H1 (cell line): ENCODE measurements at regions not wholly inside any gene's neighbourhood (a gene's known extent, or its start where the extent isn't known, plus 50 kb on each side); places are given as distances from the start of the nearest gene placed in this dataset.

Source experiments
- CTCF ChIA-PET: fragments of 300-600 bp; sonication (Branson Sonifier 250); formaldehyde crosslinking; loops from one replicate; lab custom pipeline; 2021; ENCODE audit not compliant: partially characterized antibody; lab: Charles Lee
- POLR2A ChIA-PET: fragments of 300-600 bp; sonication (Branson Sonifier 250); formaldehyde crosslinking; loops from one replicate; lab custom pipeline; 2021; ENCODE audit warnings: inconsistent platforms; ENCODE audit not compliant: partially characterized antibody; lab: Charles Lee
- DNase-seq, 2 experiments: peaks; one replicate each; pipeline versions ENCODE4 v3.0.0 to v3.0.0-alpha.2; 2010 to 2022; ENCODE audit warnings: low spot score in 2 of 2, low read depth in 1 of 2, mixed read lengths in 1 of 2
- FAIRE-seq: peaks from 2 replicates; lab custom pipeline; 2011; peaks lifted over from hg19 to GRCh38; lab: Jason Lieb, UNC
- H2AFZ ChIP-seq: 2 replicates; pipeline ENCODE4 v1.8.1; 2012; ENCODE audit warnings: low read length, inconsistent platforms
- H2AK5ac ChIP-seq: 2 replicates; pipeline ENCODE4 v1.6.1; 2013; ENCODE audit warnings: low read depth, low read length
- H2BK120ac ChIP-seq: replicated peaks from 2 replicates; pipeline ENCODE3; 2013; ENCODE audit warnings: low read depth, low read length, inconsistent platforms
- H2BK12ac ChIP-seq: 2 replicates; pipeline ENCODE4 v1.6.1; 2013; ENCODE audit warnings: low read depth, low read length
- H2BK15ac ChIP-seq: 2 replicates; pipeline ENCODE4 v1.6.1; 2013; ENCODE audit warnings: low read length
- H2BK20ac ChIP-seq: 2 replicates; pipeline ENCODE4 v1.6.1; 2013; ENCODE audit warnings: low read length
- H2BK5ac ChIP-seq: 2 replicates; pipeline ENCODE4 v1.6.1; 2013; ENCODE audit warnings: low read depth, low read length
- H3K14ac ChIP-seq: 2 replicates; pipeline ENCODE4 v1.6.1; 2013; ENCODE audit warnings: inconsistent platforms; ENCODE audit not compliant: insufficient read length
- H3K18ac ChIP-seq: 2 replicates; pipeline ENCODE4 v1.6.1; 2013; ENCODE audit warnings: low read length; ENCODE audit errors: extremely low read depth
- H3K23ac ChIP-seq: 2 replicates; pipeline ENCODE4 v1.6.1; 2013; ENCODE audit warnings: inconsistent platforms; ENCODE audit not compliant: insufficient read length
- H3K23me2 ChIP-seq: 2 replicates; pipeline ENCODE4 v1.6.1; 2013; ENCODE audit warnings: low read depth, low read length
- H3K27ac ChIP-seq: 2 replicates; pipeline ENCODE4 v1.6.1; 2011; ENCODE audit warnings: low read depth, low read length, inconsistent platforms
- H3K27me3 ChIP-seq, 4 experiments: replicated peaks in 1 of 4; 1 replicate in 1 of 4; 2 replicates in 3 of 4; pipeline versions ENCODE4 v1.6.1 to v1.8.1; 2011 to 2013; ENCODE audit warnings: low read length in 3 of 4, mild to moderate bottlenecking in 3 of 4, inconsistent platforms in 2 of 4, mixed read lengths in 2 of 4, moderate library complexity in 1 of 4; ENCODE audit not compliant: control insufficient read depth in 3 of 4, insufficient read depth in 3 of 4; ENCODE audit errors: extremely low read depth in 1 of 4
- H3K36me3 ChIP-seq, 4 experiments: 2 replicates each; pipeline versions ENCODE4 v1.6.1 to v1.8.1; 2011 to 2013; ENCODE audit warnings: mild to moderate bottlenecking in 4 of 4, low read length in 3 of 4, moderate library complexity in 2 of 4, control low read depth in 1 of 4, inconsistent platforms in 1 of 4; ENCODE audit not compliant: insufficient read depth in 4 of 4, control insufficient read depth in 2 of 4
- H3K4ac ChIP-seq: replicated peaks from 2 replicates; pipeline ENCODE3; 2013; ENCODE audit warnings: low read length, low read depth, mixed read lengths, inconsistent platforms; ENCODE audit not compliant: insufficient read length
- H3K4me1 ChIP-seq, 4 experiments: replicated peaks in 1 of 4; 1 replicate in 1 of 4; 2 replicates in 3 of 4; pipeline versions ENCODE4 v1.6.1 to v1.8.1; 2011 to 2013; ENCODE audit warnings: low read length in 3 of 4, inconsistent platforms in 2 of 4, mixed read lengths in 1 of 4; ENCODE audit not compliant: insufficient read depth in 4 of 4, control insufficient read depth in 3 of 4
- H3K4me2 ChIP-seq, 2 experiments: 2 replicates each; pipeline versions ENCODE4 v1.6.1 to v1.8.1; 2011 to 2013; ENCODE audit warnings: low read depth in 2 of 2, low read length in 2 of 2, control low read depth in 1 of 2, inconsistent platforms in 1 of 2, mild to moderate bottlenecking in 1 of 2; ENCODE audit not compliant: insufficient read depth in 1 of 2
- H3K4me3 ChIP-seq, 4 experiments: fragments of 200-600, 300-600 bp in 1 of 4; sonication (generic), shearing (Covaris generic), sonication (Bioruptor Twin) in 1 of 4; 2 replicates each; pipeline versions ENCODE4 v1.5.1 to v1.8.1; 2011 to 2016; ENCODE audit warnings: low read length in 4 of 4, low read depth in 3 of 4, control low read depth in 2 of 4, inconsistent platforms in 2 of 4, mild to moderate bottlenecking in 2 of 4, mixed read lengths in 1 of 4, moderate library complexity in 1 of 4; ENCODE audit not compliant: insufficient read depth in 2 of 4; ENCODE audit errors: extremely low read depth in 1 of 4
- H3K56ac ChIP-seq: replicated peaks from 2 replicates; pipeline ENCODE3; 2013; ENCODE audit warnings: low read depth, mild to moderate bottlenecking, mixed read lengths, low read length, inconsistent platforms; ENCODE audit not compliant: insufficient read length
- H3K79me1 ChIP-seq: 2 replicates; pipeline ENCODE4 v1.6.1; 2013; ENCODE audit warnings: low read depth, low read length, control low read depth
- H3K79me2 ChIP-seq, 2 experiments: 2 replicates each; pipeline versions ENCODE4 v1.6.1 to v1.8.1; 2012 to 2013; ENCODE audit warnings: low read length in 2 of 2, mild to moderate bottlenecking in 2 of 2, inconsistent platforms in 1 of 2; ENCODE audit not compliant: insufficient read depth in 2 of 2, control insufficient read depth in 1 of 2
- H3K9ac ChIP-seq, 4 experiments: replicated peaks in 1 of 4; 1 replicate in 1 of 4; 2 replicates in 3 of 4; pipeline versions ENCODE4 v1.6.1 to v1.8.1; 2011 to 2013; ENCODE audit warnings: low read depth in 3 of 4, low read length in 3 of 4, control low read depth in 2 of 4, mild to moderate bottlenecking in 2 of 4, moderate library complexity in 2 of 4, inconsistent platforms in 1 of 4; ENCODE audit errors: extremely low read depth in 1 of 4
- H3K9me3 ChIP-seq, 2 experiments: 2 replicates each; pipeline versions ENCODE4 v1.6.1 to v1.8.1; 2012 to 2013; ENCODE audit warnings: mild to moderate bottlenecking in 2 of 2, moderate library complexity in 2 of 2, control low read depth in 1 of 2, inconsistent platforms in 1 of 2, low read depth in 1 of 2, low read length in 1 of 2, mixed read lengths in 1 of 2; ENCODE audit not compliant: insufficient read depth in 2 of 2
- H4K20me1 ChIP-seq, 2 experiments: replicated peaks in 1 of 2; 2 replicates each; pipeline versions ENCODE3 to v1.8.1; 2011 to 2013; ENCODE audit warnings: inconsistent platforms in 2 of 2, low read length in 2 of 2, mild to moderate bottlenecking in 1 of 2; ENCODE audit not compliant: insufficient read depth in 2 of 2, control insufficient read depth in 1 of 2
- H4K5ac ChIP-seq: 2 replicates; pipeline ENCODE4 v1.6.1; 2013; ENCODE audit warnings: low read length, low read depth, mixed read lengths, inconsistent platforms; ENCODE audit not compliant: insufficient read length
- H4K8ac ChIP-seq: 2 replicates; pipeline ENCODE4 v1.8.0; 2013; ENCODE audit warnings: mild to moderate bottlenecking, moderate library complexity, low read length, inconsistent platforms; ENCODE audit not compliant: insufficient read depth; ENCODE audit errors: extremely low read depth
- H4K91ac ChIP-seq: replicated peaks from 2 replicates; pipeline ENCODE3; 2013; ENCODE audit warnings: low read length, mixed read lengths, inconsistent platforms; ENCODE audit not compliant: insufficient read length
- POLR2AphosphoS5 ChIP-seq: IDR thresholded peaks from 2 replicates; pipeline ENCODE4 v1.6.1; 2011; ENCODE audit warnings: low read depth, low read length
- YY1 ChIP-seq: IDR thresholded peaks from 2 replicates; pipeline ENCODE4 v1.6.1; 2011; ENCODE audit warnings: low read depth, mild to moderate bottlenecking, low read length
- WGBS, 2 experiments: shearing (Covaris generic) in 1 of 2; methylation state at CpG; one replicate each; pipeline versions ENCODE4 v1.1.6 to v1.1.7; 2013 to 2015; ENCODE audit warnings: low lambda C conversion rate in 2 of 2, mixed read lengths in 2 of 2, inconsistent platforms in 1 of 2, low coverage in 1 of 2, missing lambda C conversion rate in 1 of 2; ENCODE audit not compliant: insufficient replicate concordance in 2 of 2, insufficient coverage in 1 of 2, insufficient read length in 1 of 2; ENCODE audit errors: extremely low coverage in 1 of 2, missing lambda C conversion rate in 1 of 2; 5-methylcytosine and 5-hydroxymethylcytosine counted together

DNA sequence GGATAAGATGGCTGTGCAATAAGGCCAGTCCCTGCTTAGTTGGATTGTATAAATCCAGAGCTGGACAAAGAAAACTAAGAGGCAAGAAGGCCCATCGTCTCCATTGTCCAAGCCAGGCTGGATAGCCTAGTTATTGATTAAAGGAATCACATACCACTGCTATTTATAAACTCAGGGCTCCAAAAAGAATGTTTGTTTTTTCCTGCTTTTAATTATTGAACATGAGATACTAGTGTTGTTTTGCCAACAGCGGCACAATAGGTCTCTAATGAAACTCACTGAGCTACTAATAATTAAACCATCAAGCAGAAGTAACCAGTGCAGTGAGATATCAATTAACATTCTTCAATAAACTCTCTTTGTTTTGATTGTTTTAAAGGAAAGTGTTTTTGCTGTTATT lies 259.7 kb downstream of the INSC start:
- FAIRE-seq (no peak), DNase-seq (no peak)
- CTCF ChIA-PET: no interaction called here
- Histone ChIP-seq H3K79me2 (no peaks in the 10 kb centered on the region), H3K4ac (no peak overlapping the region), H3K56ac (no peak overlapping the region), H3K9me3 (no peaks in the 10 kb centered on the region), H2AK5ac (no peak overlapping the region), H3K9ac (no peak overlapping the region), H2BK120ac (no peak overlapping the region), H4K5ac (no peak overlapping the region), H2BK15ac (no peak overlapping the region), H4K20me1 (no peaks in the 10 kb centered on the region), H3K27ac (no peak overlapping the region), H2AFZ (no peak overlapping the region), H3K18ac (no peak overlapping the region), H3K79me1 (no peaks in the 10 kb centered on the region), H3K36me3 (no peaks in the 10 kb centered on the region), H2BK20ac (no peak overlapping the region), H2BK5ac (no peak overlapping the region), H2BK12ac (no peak overlapping the region), H4K91ac (no peak overlapping the region), H4K8ac (no peak overlapping the region), H3K14ac (no peak overlapping the region), H3K23ac (no peak overlapping the region), H3K4me3 (no peak overlapping the region), H3K23me2 (no peaks in the 10 kb centered on the region), H3K4me1 (no peaks in the 10 kb centered on the region), H3K4me2 (no peak overlapping the region), H3K27me3 (no peaks in the 10 kb centered on the region)
- TF ChIP-seq YY1 (no peak), POLR2AphosphoS5 (no peak)
- WGBS, 2 experiments: 79% methylated on average over 2 of the region's 2 CpGs; no CpG with 5 or more reads in 1 of the 2 experiments
- POLR2A ChIA-PET: no interaction called here
